PC-9 (cell line): ENCODE measurements at regions not wholly inside any gene's neighbourhood (a gene's known extent, or its start where the extent isn't known, plus 50 kb on each side); places are given as distances from the start of the nearest gene placed in this dataset.

Source experiments
- CTCF ChIP-seq: fragments of 200-600 bp; sonication (generic); conservative IDR thresholded peaks from 2 replicates; pipeline ENCODE4 v1.6.1; 2017; ENCODE audit warnings: mixed run types, antibody characterized with exemption, mild to moderate bottlenecking, moderate library complexity
- EZH2 ChIP-seq: fragments of 200-600 bp; sonication (generic); IDR thresholded peaks from 2 replicates; pipeline ENCODE4 v1.8.0; 2017; ENCODE audit warnings: antibody characterized with exemption, low read depth

- TF ChIP-seq CTCF (no peak), EZH2 (no peak)
Observed at GRCh38 chr12:98453492-98453891, 61.9 kb upstream of the TMPO start.
